ENCODE measurements at regions not wholly inside any gene's neighbourhood (a gene's known extent, or its start where the extent isn't known, plus 50 kb on each side); places are given as distances from the start of the nearest gene placed in this dataset.

DNA sequence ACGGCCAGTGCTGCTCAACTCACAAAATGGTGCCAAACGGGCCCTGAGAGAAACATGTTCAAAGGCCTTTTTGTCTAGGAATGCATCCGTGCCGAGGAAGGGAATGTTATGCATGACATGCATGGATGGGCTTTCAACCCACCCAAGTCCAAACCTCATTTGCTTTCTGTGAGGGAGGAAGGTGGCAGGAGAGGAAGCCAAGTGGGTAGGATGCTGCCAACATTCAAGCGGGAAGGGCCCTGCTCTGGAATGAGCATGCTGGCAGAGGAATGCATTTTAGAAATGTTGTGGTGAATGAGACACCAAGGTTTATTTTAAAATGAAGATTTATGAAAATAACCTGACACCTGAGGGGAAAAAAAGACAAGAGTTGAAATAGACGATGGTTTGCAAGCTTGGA is 479.1 kb downstream of the CCDC171 start:
- H3K27ac ChIP-seq: no peak overlapping the region
- TF ChIP-seq, protein P1, sequence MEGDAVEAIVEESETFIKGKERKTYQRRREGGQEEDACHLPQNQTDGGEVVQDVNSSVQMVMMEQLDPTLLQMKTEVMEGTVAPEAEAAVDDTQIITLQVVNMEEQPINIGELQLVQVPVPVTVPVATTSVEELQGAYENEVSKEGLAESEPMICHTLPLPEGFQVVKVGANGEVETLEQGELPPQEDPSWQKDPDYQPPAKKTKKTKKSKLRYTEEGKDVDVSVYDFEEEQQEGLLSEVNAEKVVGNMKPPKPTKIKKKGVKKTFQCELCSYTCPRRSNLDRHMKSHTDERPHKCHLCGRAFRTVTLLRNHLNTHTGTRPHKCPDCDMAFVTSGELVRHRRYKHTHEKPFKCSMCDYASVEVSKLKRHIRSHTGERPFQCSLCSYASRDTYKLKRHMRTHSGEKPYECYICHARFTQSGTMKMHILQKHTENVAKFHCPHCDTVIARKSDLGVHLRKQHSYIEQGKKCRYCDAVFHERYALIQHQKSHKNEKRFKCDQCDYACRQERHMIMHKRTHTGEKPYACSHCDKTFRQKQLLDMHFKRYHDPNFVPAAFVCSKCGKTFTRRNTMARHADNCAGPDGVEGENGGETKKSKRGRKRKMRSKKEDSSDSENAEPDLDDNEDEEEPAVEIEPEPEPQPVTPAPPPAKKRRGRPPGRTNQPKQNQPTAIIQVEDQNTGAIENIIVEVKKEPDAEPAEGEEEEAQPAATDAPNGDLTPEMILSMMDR (conservative IDR thresholded peaks at IDR 0.05): no peak
- TF ChIP-seq ZFX (IDR thresholded peaks at IDR 0.05): no peak

DNA sequence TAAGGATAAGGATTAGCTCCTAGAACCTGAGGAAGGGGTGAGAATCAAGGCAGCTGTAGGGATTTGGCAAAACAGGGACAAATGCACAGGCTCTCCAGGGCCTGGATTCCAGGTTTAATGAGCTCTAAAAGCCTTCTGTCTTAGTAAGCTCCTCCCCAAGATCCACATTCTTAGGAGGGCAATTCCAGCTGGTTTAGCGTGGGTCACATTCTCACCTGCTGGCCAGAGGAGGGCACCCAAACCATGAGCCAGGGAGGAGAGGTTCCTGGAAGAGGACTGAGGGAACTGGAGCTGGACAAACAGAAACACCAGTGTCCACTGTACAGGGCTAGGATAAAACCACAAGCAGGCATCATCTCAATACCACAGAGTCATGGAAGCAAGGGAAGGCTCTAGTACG is 480.0 kb downstream of the CCDC171 start:
- TF ChIP-seq, protein P1 (conservative IDR thresholded peaks at IDR 0.05): peak; percentile 16
- no peak for TF ChIP-seq ZFX (IDR thresholded peaks at IDR 0.05)
- no peak overlapping the region for H3K27ac ChIP-seq

DNA sequence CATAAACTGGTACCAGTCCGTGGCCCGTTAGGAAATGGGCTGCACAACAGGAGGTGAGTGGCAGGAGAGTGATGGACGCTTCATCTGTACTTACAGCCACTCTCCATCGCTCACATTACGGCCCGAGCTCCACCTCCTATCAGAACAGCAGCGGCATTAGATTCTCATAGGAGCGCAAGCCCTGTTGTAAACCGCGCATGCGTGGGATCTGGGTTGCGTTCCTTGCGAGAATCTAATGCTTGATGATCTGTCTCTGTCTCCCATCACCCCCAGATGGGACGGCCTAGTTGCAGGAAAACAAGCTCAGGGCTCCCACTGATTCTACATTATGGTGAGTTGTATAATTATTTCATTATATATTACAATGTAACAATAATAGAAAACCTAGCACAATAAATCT is 480.4 kb downstream of the CCDC171 start:
- TF ChIP-seq, protein P1 (conservative IDR thresholded peaks at IDR 0.05): no peak
- no peak for TF ChIP-seq ZFX (IDR thresholded peaks at IDR 0.05)
- no peak overlapping the region for H3K27ac ChIP-seq

DNA sequence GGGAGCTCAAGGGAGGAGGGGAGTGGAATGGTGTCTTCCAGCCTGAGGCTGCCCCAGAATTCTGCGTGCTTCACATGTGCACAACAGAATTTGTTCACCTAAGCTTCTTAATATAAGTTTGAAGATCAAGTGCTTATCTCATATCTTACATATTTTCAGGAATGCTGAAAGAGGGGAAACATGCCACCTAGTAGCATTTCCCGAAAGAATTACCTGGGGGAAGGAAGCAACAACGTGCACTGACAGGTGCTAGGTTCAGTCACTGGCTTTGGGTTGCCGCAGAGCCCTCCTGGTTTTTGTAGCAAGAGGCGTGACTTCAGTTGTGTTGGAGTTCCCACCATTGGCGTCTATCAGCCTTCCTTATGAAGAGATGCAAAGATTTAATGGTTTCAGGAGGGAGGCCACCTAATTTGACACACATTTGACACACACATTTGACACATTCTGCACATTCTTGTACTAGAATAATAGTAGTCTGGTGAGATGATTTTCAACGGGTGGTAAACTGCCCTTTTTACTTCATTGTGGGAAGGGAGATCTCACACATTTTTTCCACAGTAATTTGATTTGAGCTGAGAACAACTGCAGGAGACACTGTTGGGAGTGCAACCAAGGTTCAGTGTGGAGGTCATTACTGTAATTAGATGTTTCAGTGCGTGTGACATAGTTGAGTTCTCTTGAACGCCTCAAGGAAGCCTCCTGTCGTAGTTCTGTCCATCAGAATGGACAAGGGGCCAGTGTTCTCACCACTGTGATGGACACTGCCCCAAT is 481.3 kb downstream of the CCDC171 start:
- no peak for TF ChIP-seq ZFX (IDR thresholded peaks at IDR 0.05)
- TF ChIP-seq, protein P1 (conservative IDR thresholded peaks at IDR 0.05): no peak
- H3K27ac ChIP-seq: no peak overlapping the region

DNA sequence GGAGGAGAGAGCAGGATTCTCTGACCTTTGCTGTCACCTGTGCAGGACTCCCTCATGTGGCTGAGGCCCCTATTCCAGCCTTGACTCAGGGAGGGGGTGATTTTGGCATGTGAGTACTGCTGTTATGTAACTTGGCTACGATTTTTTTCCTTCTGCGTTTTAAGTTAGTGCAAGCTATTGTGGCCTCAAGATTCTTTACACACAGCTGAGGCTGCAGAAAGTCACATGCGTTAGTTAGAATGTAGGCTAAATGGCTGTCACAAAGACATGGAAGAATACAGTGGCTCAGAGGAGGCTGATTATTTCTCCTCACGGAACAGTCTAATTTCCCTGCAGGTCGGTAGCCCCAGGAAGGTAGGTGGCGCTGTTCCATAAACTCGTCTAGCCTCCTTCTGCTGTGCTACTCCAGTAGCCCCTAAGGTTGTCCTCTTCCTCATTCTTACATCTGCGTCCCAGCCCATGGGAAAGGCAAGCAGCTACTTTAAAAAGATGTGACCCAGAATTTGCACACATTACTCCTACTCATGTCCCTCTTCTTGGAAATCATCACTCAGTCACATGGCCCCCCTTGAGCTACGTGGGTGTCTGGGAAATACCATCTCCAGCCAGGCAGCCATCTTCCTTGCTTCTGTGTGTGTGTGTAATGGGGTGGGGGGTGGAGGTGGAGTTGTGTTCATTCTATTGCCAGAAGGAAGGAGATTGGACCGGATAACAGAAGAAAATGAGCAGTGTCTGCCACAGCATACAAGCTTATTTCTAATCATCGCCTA is 486.6 kb downstream of the CCDC171 start:
- no peak overlapping the region for H3K27ac ChIP-seq
- no peak for TF ChIP-seq ZFX (IDR thresholded peaks at IDR 0.05)
- TF ChIP-seq, protein P1 (conservative IDR thresholded peaks at IDR 0.05): peak; percentile 44

DNA sequence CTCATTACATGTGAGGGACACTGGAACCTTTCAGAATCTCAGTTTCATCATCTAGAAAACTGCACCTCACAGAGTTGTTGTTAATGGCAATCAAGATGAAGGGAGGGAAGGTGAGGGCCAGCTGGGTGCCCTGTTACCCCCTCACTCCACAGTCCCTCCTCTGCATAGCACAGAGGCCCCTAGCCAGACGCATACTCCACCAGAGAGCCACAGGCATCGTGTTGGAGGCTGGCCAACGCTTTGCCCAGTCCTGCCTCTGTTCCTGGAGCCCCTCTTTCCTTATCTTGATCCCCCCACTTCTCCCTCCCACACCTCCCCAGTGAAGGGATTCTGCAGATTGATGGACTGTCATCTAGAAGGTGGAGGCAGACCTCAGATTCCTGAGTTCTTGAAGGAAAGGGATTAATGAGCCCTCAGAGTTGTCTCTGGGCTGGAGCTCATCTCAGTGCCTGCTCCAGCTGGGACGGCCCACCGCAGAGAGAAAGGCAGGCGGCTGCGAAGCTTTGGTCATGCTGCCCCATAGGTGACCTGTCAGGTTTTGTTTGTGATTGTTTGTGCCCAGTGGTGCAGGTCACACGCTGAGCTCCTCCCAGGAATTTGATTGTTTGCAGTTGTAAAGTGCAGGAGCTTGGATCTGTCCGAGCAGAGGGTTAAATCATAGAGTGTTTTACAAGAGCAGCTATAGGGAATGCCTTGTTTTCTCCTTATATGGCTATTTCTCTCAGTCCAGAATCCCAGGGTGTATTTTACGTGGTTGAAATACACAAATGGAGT is 487.3 kb downstream of the CCDC171 start:
- TF ChIP-seq ZFX (IDR thresholded peaks at IDR 0.05): no peak
- TF ChIP-seq, protein P1 (conservative IDR thresholded peaks at IDR 0.05): no peak
- no peak overlapping the region for H3K27ac ChIP-seq
